Stimulated activated CD4-positive, alpha-beta T cell treated with anti-CD3 and anti-CD28 coated beads, TNF-alpha, amount 100 ng/mL, for 4 hours (primary cell): ENCODE measurements at regions not wholly inside any gene's neighbourhood (a gene's known extent, or its start where the extent isn't known, plus 50 kb on each side); places are given as distances from the start of the nearest gene placed in this dataset.
A peak's percentile ranks its signal among the peaks of the same experiment; 100 is the strongest.
"Not testable (repeated sequence)": the region's sequence is repeated elsewhere in the genome, so short reads cannot be mapped to it uniquely, and the experiment has no call there.

Experiments used
- DNase-seq, 3 experiments: peaks; one replicate each; pipeline ENCODE4 v3.0.0-alpha.2; 2020; ENCODE audit warnings: low read depth in 3 of 3

- no peak for DNase-seq
These were observed 111.3 kb upstream of the SMURF2 start for GRCh38 chr17:64773386-64773835.

- DNase-seq = no peak
These were observed 110.8 kb upstream of the SMURF2 start for GRCh38 chr17:64772845-64773299.

- no peak for DNase-seq
These were observed 110.1 kb upstream of the SMURF2 start for GRCh38 chr17:64771980-64772844.

GRCh38 chr17:64769712-64770111 lies 107.6 kb upstream of the SMURF2 start:
- no peak for DNase-seq

DNA sequence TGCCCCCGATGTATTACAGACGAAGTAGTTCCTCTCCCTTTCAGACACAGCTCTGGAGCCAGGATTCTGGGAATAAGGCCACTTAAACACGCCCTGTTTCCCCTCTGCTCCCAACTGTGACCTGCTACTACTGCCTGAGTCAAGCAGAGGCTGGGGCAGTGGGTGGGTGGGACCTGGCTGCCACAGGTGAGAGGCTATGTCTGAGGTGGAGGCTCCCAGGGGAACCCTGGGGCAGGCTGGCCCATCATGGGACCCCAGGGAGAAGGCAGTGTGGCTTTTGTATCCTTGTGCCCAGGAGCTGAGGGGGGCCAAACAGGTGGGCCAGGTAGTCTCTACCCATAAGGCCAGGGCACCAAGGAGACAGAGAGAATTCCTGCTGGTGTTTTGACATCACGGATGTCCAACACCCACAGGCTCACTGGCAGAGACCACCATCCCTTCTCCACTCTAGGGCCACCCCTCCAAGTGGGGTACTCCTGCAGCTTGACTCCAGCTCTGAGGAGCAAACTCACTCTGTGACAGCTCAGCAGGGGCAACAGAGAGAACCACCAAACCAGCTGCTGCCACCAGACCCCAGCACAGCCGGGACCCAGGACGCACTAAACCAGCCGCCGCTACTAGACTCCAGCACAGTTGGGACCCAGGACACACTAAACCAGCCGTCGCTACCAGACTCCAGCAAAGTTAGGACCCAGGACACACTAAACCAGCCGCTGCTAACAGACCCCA lies 105.3 kb upstream of the SMURF2 start:
- no peak for DNase-seq

GRCh38 chr17:64765191-64765889 lies 103.2 kb upstream of the SMURF2 start:
- no peak for DNase-seq

- DNase-seq = no peak
These were observed 89.0 kb upstream of the SMURF2 start for GRCh38 chr17:64750891-64751677.

DNA sequence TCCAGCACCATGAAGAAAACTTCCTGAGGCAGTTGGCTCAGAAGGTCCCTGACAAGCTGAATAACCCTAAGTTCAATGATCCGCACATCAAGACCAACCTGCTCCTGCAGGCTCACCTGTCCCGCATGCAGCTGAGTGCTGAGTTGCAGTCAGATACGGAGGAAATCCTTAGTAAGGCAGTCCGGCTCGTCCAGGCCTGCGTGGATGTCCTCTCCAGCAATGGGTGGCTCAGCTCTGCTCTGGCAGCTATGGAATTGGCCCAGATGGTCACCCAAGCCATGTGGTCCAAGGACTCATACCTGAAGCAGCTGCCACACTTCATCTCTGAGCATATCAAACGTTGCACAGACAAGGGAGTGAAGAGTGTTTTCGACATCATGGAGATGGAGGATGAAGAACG lies 88.4 kb upstream of the SMURF2 start:
- DNase-seq = no peak

- DNase-seq = no peak
These were observed 87.2 kb upstream of the SMURF2 start for GRCh38 chr17:64749306-64749705.

DNA sequence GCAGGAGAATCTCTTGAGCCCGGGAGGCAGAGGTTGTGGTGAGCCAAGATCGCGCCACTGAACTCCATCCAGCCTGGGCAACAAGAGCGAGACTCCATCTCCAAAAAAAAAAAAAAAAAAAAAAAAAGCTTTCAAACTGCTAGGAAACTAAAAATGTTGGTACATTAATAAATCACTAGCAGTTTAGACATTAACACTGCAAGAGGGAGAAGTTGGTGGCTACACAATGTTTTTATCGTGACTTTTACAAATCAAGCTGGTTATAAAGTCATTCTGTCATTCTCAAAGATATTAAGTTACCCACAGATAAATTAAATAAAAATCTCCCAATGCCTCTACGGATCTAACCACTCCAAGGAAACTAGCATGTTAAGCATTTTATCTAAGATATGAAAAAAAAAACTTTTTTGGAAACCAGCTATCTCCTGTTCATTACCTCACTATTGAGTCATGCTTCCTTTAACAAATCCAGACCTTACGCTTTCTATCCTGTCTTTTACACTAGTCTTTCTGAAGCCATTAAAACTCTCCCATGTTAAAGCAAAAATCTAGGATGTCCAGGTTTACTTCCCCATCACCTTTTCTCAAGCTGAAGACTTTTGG lies 85.9 kb upstream of the SMURF2 start:
- DNase-seq = no peak

- DNase-seq = no peak
These were observed 80.2 kb upstream of the SMURF2 start for GRCh38 chr17:64742326-64742725.

DNA sequence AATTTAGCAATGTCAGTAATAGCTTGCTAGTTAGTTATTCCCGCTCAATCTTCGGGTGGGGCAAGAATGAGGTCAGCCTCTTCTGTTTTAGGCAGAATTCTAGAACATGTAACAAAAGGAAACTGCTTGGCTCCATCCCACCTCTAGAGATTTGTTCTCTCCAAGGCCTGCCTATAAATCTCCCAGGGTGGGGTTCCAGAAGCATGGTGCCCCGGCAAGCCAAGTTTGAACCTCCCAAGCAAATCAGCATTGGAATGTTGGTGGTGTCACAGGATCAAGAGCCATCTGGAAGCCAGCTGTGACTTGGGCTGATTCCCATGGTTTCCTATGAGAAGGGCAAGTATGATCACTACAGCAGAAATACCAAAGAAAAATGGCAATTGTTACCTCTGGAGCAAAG lies 79.8 kb upstream of the SMURF2 start:
- not testable (repeated sequence) for DNase-seq

DNA sequence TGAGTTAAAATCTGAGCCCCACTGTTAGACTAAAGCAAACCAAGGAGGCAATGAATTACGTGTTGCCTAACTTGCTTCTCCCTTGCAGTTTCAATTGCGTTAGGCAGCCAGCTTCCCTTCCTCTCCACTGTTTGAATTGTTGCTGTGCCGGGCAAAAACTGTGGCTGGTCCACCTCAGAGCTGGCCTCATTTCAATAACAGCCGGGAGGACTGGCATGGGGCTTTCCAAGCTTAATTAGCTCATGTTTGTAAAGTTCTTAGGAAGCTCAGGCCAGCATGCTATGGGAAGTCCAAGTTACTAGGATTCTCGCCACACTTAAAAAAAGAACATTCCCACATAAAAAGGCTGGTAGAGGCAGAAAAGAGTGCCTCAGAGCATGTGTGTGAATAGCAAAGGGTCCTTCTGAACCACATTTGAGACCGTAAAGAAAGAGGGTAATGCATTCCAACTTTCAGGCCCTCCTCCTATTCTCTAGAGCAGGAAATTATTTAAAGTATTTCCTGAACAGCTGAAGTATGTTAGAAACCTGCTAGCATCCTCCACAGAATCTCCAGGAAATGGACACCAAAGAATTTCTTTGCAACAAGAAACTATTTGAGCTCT lies 79.0 kb upstream of the SMURF2 start:
- DNase-seq = no peak

DNA sequence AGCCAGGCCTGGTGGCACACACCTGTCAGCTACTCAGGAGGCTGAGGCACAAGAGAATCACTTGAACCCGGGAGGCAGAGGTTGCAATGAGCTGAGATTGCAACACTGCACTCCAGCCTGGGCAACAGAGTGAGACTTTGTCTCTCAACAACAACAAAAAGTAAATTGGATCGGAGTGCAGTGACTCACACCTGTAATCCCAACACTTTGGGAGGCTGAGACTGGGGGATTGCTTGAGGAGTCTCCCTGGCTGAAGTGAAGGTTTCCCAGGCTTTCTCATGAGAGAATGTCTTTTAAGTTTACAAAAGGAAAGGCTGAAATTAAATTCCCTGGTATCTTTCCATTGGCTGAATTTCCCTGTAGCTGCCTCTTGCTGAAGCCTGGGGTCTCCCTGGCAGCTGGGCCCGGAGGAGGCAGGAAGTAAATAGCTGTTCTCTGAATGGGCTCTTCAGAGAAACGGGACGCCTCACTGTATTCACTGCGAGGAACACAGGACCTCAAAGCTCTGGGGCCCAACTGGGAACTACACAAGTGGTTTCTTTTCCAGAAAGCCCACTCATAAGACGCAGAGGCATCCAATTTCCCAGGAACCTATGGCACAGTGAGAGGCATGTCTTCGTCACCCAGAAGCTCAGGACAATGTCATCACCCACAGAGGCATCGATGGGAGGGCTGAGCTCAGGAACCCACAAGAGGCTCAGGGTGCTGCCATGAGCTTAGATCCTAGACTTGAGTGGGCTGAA lies 77.4 kb upstream of the SMURF2 start:
- DNase-seq = no peak

- peak in 2 of 3 experiments; percentile 15 to 29 for DNase-seq
These were observed 74.8 kb upstream of the SMURF2 start for GRCh38 chr17:64736804-64737492.

DNA sequence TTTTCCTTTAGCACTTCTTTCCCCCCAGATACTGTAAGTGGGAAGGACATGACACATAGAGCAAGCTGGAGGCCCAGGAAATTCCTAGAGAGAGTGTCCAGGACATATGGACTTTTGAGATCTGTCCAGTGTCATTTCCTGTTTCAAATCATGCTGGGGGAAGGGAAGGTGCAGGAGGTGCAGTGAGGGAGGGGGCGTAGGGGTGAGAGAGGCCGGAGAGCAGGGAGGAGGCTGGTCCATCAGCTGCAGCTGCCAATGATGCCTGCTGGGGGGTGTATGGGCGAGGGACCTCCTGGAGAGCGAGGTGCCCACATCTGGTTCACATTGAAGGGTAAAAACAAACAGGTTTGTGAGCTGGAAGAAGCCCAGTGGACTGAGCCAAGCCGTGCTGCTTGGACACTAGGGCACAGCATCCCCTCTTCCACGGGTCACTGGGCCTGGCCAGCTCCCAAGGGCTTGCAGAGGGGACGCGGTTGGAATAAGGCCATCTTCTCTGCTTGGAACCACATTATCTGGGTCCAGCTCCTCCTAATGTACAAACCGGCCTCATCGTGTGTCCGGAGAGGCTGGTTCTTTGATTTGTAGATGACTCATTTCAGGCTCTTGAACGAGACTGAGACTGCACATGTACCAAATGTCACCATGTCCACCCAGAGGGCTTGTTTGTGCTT lies 70.4 kb upstream of the SMURF2 start:
- no peak for DNase-seq

GRCh38 chr17:64730023-64730422 lies 67.9 kb upstream of the SMURF2 start:
- DNase-seq = not testable (repeated sequence)

- no peak for DNase-seq
These were observed 67.1 kb upstream of the SMURF2 start for GRCh38 chr17:64729201-64729600.
